Endodermal cell (in vitro differentiated cells): ENCODE measurements at regions not wholly inside any gene's neighbourhood (a gene's known extent, or its start where the extent isn't known, plus 50 kb on each side); places are given as distances from the start of the nearest gene placed in this dataset.
A peak's percentile ranks its signal among the peaks of the same experiment; 100 is the strongest.

Experiments used
- DNase-seq: peaks from one replicate; pipeline ENCODE4 v3.0.0-alpha.2; 2017
- H3K27ac ChIP-seq: 2 replicates; pipeline ENCODE4 v1.5.1; 2013; ENCODE audit warnings: mild to moderate bottlenecking, low read depth, low read length, moderate library complexity
- H3K27me3 ChIP-seq: 2 replicates; pipeline ENCODE4 v1.6.1; 2013; ENCODE audit warnings: mild to moderate bottlenecking, low read length, moderate library complexity; ENCODE audit not compliant: insufficient read depth, control insufficient read depth, poor library complexity, severe bottlenecking
- H3K36me3 ChIP-seq: 2 replicates; pipeline ENCODE4 v1.7.0; 2013; ENCODE audit warnings: mild to moderate bottlenecking, low read length, moderate library complexity; ENCODE audit not compliant: control insufficient read depth, insufficient read depth
- H3K4me1 ChIP-seq: one replicate; pipeline ENCODE4 v1.7.0; 2013; ENCODE audit warnings: low read length; ENCODE audit not compliant: control insufficient read depth, insufficient read depth
- H3K4me3 ChIP-seq: 2 replicates; pipeline ENCODE4 v1.5.1; 2013; ENCODE audit warnings: mild to moderate bottlenecking, low read length, moderate library complexity
- H3K9ac ChIP-seq: 2 replicates; pipeline ENCODE4 v1.6.1; 2013; ENCODE audit warnings: mild to moderate bottlenecking, low read length, moderate library complexity; ENCODE audit not compliant: poor library complexity, severe bottlenecking; ENCODE audit errors: extremely low read depth
- H3K9me3 ChIP-seq: 2 replicates; pipeline ENCODE4 v1.6.1; 2013; ENCODE audit warnings: mild to moderate bottlenecking, low read length, moderate library complexity; ENCODE audit not compliant: control insufficient read depth
- H3K27ac Mint-ChIP-seq: 2 replicates; pipeline ENCODE4 v1.8.0; 2020; ENCODE audit warnings: mixed read lengths
- H3K27me3 Mint-ChIP-seq: 2 replicates; pipeline ENCODE4 v1.8.0; 2021; ENCODE audit warnings: mild to moderate bottlenecking, mixed read lengths; ENCODE audit not compliant: insufficient read depth
- H3K36me3 Mint-ChIP-seq: 2 replicates; pipeline ENCODE4 v1.8.0; 2020; ENCODE audit warnings: low read depth, mixed read lengths
- H3K4me1 Mint-ChIP-seq: 2 replicates; pipeline ENCODE4 v1.8.0; 2020; ENCODE audit warnings: mixed read lengths
- H3K4me3 Mint-ChIP-seq: 2 replicates; pipeline ENCODE4 v1.8.0; 2020; ENCODE audit warnings: mild to moderate bottlenecking, moderate library complexity, mixed read lengths
- H3K9me3 Mint-ChIP-seq: 2 replicates; pipeline ENCODE4 v1.8.0; 2020; ENCODE audit warnings: mild to moderate bottlenecking, mixed read lengths
- CTCF ChIP-seq: fragments of 200-600 bp; sonication (generic); conservative IDR thresholded peaks from 2 replicates; pipeline ENCODE4 v1.5.0; 2021; ENCODE audit warnings: antibody characterized with exemption, mild to moderate bottlenecking
- WGBS, 2 experiments: methylation state at CpG; one replicate each; pipeline versions ENCODE4 v1.1.5 to v1.1.7; 2013; ENCODE audit warnings: missing lambda C conversion rate in 2 of 2, mixed read lengths in 1 of 2; ENCODE audit not compliant: insufficient coverage in 1 of 2, insufficient read length in 1 of 2; 5-methylcytosine and 5-hydroxymethylcytosine counted together

DNA sequence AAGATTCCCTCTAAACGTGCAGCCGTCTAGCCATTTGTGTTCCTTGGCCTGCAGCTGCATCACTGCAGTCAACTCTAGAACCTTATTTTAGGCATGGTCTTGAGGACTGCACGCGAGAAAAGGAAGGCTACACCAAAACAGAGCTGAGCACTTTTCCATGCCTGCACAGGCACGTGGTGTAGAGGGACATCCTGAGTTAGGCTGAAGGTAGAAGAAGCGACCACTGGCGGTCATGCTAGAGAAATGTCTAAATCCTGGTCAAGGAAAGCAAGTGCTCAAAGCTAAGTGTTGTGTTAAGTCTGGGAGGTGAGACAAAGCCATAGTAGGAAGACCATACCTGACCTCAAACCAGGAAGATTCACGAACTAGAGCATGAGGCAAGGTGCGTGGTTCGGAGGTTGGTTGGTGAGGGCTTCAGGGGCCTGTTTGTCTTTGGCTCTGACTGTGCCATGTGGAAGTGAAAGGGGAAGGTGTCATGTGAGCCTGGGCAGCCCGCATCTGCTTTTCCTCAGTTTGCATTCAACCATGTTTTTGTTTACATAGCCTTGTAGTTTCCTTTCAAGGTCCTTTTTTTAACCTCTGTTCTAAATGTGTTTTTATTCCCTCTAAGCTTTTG, 203.8 kb downstream of the AASDH start:
- Histone ChIP-seq H3K9me3 (no peaks in the 10 kb centered on the region), H3K27me3 (no peaks in the 10 kb centered on the region), H3K36me3 (peaks cover 10% of the 10 kb centered on the region), H3K9ac (no peak overlapping the region), H3K4me3 (no peak overlapping the region), H3K27ac (no peak overlapping the region), H3K4me1 (peaks cover 4% of the 10 kb centered on the region)
- H3K9me3 Mint-ChIP-seq, result no peaks in the 10 kb centered on the region
- peaks cover 47% of the 10 kb centered on the region for H3K4me1 Mint-ChIP-seq
- TF ChIP-seq CTCF, result peak; percentile 34
- peaks cover 35% of the 10 kb centered on the region for H3K36me3 Mint-ChIP-seq
- DNase-seq, result peak; percentile 49
- no peaks in the 10 kb centered on the region for H3K27me3 Mint-ChIP-seq
- H3K4me3 Mint-ChIP-seq, result no peak overlapping the region
- no peak overlapping the region for H3K27ac Mint-ChIP-seq
- WGBS, 2 experiments, result 94 to 95% methylated on average over 10 to 11 of the region's 11 CpGs

- Histone ChIP-seq H3K27ac (no peak overlapping the region), H3K36me3 (peaks cover 10% of the 10 kb centered on the region), H3K9me3 (no peaks in the 10 kb centered on the region), H3K9ac (no peak overlapping the region), H3K4me1 (peaks cover 4% of the 10 kb centered on the region), H3K27me3 (no peaks in the 10 kb centered on the region), H3K4me3 (no peak overlapping the region)
- Mint-ChIP-seq H3K9me3 (peaks cover 4% of the 10 kb centered on the region), H3K4me1 (peaks cover 44% of the 10 kb centered on the region), H3K36me3 (peaks cover 37% of the 10 kb centered on the region), H3K4me3 (no peak overlapping the region), H3K27ac (no peak overlapping the region), H3K27me3 (no peaks in the 10 kb centered on the region)
- no peak for TF ChIP-seq CTCF
- no peak for DNase-seq
- WGBS, 2 experiments, result 96 to 100% methylated on average over 3 to 6 of the region's 6 CpGs
These were observed 204.9 kb downstream of the AASDH start for GRCh38 chr4:56182356-56182755.

GRCh38 chr4:56181140-56181953, 205.9 kb downstream of the AASDH start:
- no peak for DNase-seq
- TF ChIP-seq CTCF, result no peak
- Mint-ChIP-seq H3K9me3 (peaks cover 14% of the 10 kb centered on the region), H3K27ac (no peak overlapping the region), H3K4me3 (no peak overlapping the region), H3K27me3 (no peaks in the 10 kb centered on the region), H3K36me3 (peaks cover 42% of the 10 kb centered on the region), H3K4me1 (peaks cover 34% of the 10 kb centered on the region)
- H3K9ac ChIP-seq, result no peak overlapping the region
- no peaks in the 10 kb centered on the region for H3K27me3 ChIP-seq
- H3K27ac ChIP-seq, result no peak overlapping the region
- 93 to 96% methylated on average over 4 to 5 of the region's 5 CpGs for WGBS, 2 experiments
- no peaks in the 10 kb centered on the region for H3K4me1 ChIP-seq
- peaks cover 10% of the 10 kb centered on the region for H3K36me3 ChIP-seq
- peaks cover 10% of the 10 kb centered on the region for H3K9me3 ChIP-seq
- H3K4me3 ChIP-seq, result no peak overlapping the region
